ENCODE measurements at regions not wholly inside any gene's neighbourhood (a gene's known extent, or its start where the extent isn't known, plus 50 kb on each side); places are given as distances from the start of the nearest gene placed in this dataset.
"Not testable (repeated sequence)": the region's sequence is repeated elsewhere in the genome, so short reads cannot be mapped to it uniquely, and the experiment has no call there.

DNA sequence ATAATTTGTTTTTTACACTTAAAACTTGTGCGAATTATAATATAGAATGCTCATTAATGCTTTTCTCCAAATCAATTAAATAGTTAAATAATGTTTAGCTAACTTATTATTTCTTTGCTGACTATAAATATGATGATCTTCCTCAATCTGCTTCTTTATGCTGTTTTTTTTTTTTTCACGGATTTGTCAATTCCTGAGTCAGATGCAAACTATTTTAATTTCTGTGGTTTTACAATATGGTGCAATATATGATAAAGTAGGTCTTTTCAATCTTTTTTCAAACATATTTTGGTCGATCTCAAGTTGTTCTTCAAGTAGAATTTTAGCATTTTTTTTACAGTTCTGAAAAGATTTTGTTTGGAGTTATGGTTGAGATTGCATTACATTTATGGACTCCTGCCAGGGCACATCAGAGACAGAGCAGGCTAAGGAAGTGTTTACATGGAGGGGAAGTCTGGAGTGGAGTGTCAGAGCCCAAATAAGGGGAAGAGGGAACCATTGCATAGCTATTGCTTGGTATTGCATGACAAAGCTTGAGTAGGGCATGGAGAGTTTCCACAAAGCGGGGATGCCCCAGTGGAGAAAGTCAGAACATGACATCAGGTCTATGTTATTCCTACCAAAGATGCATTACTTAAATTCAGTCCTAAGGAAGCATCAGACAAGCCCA, 204.4 kb downstream of the OTUD1 start:
- DNase-seq (ENCODE audit: low spot score) (no peak), ATAC-seq (ENCODE audit: low FRiP score) (no peak)
- TF ChIP-seq, protein P1, sequence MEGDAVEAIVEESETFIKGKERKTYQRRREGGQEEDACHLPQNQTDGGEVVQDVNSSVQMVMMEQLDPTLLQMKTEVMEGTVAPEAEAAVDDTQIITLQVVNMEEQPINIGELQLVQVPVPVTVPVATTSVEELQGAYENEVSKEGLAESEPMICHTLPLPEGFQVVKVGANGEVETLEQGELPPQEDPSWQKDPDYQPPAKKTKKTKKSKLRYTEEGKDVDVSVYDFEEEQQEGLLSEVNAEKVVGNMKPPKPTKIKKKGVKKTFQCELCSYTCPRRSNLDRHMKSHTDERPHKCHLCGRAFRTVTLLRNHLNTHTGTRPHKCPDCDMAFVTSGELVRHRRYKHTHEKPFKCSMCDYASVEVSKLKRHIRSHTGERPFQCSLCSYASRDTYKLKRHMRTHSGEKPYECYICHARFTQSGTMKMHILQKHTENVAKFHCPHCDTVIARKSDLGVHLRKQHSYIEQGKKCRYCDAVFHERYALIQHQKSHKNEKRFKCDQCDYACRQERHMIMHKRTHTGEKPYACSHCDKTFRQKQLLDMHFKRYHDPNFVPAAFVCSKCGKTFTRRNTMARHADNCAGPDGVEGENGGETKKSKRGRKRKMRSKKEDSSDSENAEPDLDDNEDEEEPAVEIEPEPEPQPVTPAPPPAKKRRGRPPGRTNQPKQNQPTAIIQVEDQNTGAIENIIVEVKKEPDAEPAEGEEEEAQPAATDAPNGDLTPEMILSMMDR (IDR thresholded peaks at IDR 0.05), result no peak

DNA sequence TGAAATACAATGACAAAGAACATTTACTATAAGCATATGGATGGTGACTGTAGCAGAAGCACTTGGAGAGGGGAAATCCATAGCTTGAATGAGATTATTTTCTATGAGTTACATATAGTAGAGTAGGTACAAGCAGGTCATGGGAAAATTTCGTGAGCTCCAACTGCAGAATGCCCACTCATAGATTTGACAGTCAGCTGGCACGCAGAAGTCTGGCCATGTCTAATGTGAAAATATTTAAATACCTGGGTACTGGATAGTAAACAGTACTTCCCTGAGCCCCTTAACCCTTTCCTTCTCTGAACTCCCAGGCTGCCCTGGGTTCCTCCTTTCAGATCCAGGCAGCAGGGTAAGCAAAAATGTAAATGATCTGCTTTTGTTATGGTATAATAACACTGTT, 209.7 kb downstream of the OTUD1 start:
- ATAC-seq (ENCODE audit: low FRiP score) (no peak), DNase-seq (ENCODE audit: low spot score) (no peak)
- TF ChIP-seq, protein P1 (IDR thresholded peaks at IDR 0.05), result no peak

DNA sequence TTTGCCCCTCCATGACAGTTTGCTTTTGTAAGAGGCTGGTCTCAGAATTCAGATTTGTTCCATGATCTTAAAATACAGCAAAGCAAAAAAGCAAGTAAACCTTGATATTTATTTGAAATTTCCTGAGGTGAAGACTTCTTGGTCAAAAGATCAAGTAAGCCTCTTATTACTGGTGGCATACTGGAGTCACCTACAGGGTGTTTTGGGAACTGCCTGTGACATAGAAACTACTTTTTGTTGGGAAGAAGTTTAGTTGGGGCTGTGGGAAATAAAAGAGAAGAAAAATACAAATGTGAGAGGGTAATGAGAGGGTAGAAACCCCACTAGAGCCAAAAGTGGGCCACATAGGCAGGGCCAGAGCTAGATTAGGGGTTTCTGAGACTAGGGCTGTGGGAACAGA, 217.9 kb downstream of the OTUD1 start:
- TF ChIP-seq, protein P1 (IDR thresholded peaks at IDR 0.05), result no peak
- ATAC-seq (ENCODE audit: low FRiP score) (no peak), DNase-seq (ENCODE audit: low spot score) (no peak)

DNA sequence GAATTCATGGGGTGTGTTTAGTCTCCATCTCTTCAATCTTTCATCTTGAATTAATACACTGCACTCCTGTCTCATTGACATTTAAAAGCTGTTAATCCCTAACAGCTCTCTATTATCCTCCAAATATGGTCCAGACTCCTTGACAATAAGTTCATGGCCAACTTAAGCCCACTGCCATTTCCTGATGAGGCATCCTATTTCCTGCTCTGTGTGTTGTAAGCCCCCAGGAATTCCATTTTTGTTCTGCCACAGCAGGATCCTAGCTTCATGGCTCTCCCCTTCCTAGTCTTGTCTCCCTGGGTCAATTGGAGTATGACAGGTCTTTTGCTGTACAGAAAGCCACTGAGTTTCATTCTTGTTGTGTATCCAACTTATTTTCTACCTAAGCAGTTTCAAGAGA, 218.8 kb downstream of the OTUD1 start:
- TF ChIP-seq, protein P1 (IDR thresholded peaks at IDR 0.05), result no peak
- DNase-seq (ENCODE audit: low spot score) (no peak), ATAC-seq (ENCODE audit: low FRiP score) (no peak)

DNA sequence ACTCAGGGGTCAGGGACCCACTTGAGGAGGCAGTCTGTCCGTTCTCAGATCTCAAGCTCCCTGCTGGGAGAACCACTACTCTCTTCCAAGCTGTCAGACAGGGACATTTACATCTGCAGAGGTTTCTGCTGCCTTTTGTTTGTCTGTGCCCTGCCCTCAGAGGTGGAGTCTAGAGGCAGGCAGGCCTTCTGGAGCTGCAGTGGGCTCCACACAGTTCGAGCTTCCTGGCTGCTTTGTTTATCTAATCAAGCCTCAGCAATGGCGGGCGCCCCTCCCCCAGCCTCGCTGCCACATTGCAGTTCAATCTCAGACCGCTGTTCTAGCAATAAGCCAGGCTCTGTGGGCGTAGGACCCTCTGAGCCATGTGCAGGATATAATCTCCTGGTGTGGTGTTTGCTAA, 233.0 kb downstream of the OTUD1 start:
- not testable (repeated sequence) for ATAC-seq (ENCODE audit: low FRiP score); DNase-seq (ENCODE audit: low spot score)

DNA sequence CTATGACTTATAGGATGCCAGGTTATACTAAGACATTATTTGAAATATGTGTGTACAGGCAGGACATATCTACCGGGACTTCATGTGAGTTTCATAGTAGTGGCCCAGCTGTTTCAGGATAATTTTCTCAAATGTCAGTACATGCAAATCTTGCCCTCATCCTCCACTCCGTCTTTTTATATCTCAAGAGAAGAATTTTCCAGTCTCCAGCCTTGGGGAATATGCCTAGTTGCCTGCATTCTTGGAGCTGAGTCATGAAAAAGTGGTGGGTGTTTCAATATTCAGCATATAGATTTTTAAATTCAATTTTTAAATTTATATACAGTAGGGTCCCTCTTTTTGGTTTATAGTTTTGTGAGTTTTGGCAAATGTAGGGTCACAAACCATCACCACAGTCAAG, 236.7 kb downstream of the OTUD1 start:
- no peak for ATAC-seq (ENCODE audit: low FRiP score)
- TF ChIP-seq, protein P1 (IDR thresholded peaks at IDR 0.05), result no peak

DNA sequence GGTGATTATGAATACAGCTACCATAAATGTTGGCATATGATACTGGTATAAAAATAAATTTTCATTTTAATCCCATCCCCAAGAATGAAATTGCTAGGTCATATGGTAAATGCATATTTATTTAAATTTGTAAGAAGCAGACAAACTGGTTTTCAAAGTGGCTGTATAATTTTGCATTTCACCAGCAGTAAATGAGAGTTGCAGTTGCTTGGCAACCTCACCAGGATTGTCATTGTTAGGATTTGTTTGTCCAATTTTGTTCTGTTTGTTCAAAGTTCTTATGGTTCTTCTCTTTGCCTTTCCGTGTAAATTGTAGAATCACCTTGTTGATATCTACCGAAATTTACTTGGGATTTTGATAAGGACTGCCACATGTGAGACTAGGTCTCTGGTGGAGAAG, 237.4 kb downstream of the OTUD1 start:
- ATAC-seq (ENCODE audit: low FRiP score), result no peak

More for the DNA sequence above, 236.7 kb downstream of the OTUD1 start:
- no peak for DNase-seq (ENCODE audit: low spot score)

More for the DNA sequence above, 237.4 kb downstream of the OTUD1 start:
- TF ChIP-seq, protein P1 (IDR thresholded peaks at IDR 0.05), result no peak
- no peak for DNase-seq (ENCODE audit: low spot score)
